Neuronal stem cell (in vitro differentiated cells): ENCODE measurements at regions not wholly inside any gene's neighbourhood (a gene's known extent, or its start where the extent isn't known, plus 50 kb on each side); places are given as distances from the start of the nearest gene placed in this dataset.
"Not testable (repeated sequence)": the region's sequence is repeated elsewhere in the genome, so short reads cannot be mapped to it uniquely, and the experiment has no call there.

Experiments used
- DNase-seq: peaks from one replicate; pipeline ENCODE4 v3.0.0-alpha.2; 2013; ENCODE audit warnings: low spot score
- H2AFZ ChIP-seq: one replicate; pipeline ENCODE4 v1.6.1; 2013; ENCODE audit warnings: mild to moderate bottlenecking, low read length, inconsistent platforms
- H2AK5ac ChIP-seq: 2 replicates; pipeline ENCODE4 v1.6.1; 2013; ENCODE audit warnings: low read depth, mild to moderate bottlenecking, inconsistent platforms, low read length, moderate library complexity, mixed read lengths
- H2BK120ac ChIP-seq: 2 replicates; pipeline ENCODE4 v1.6.1; 2013; ENCODE audit warnings: low read depth, mild to moderate bottlenecking, inconsistent platforms, low read length, moderate library complexity, mixed read lengths
- H2BK12ac ChIP-seq: one replicate; pipeline ENCODE4 v1.6.1; 2013; ENCODE audit warnings: low read length, inconsistent platforms
- H2BK15ac ChIP-seq: 2 replicates; pipeline ENCODE4 v1.6.1; 2013; ENCODE audit warnings: mild to moderate bottlenecking, low read length, inconsistent platforms, mixed read lengths
- H2BK5ac ChIP-seq: one replicate; pipeline ENCODE4 v1.6.1; 2013; ENCODE audit warnings: inconsistent platforms, mild to moderate bottlenecking, low read length, moderate library complexity
- H3K14ac ChIP-seq: one replicate; pipeline ENCODE4 v1.6.1; 2013; ENCODE audit warnings: low read length, inconsistent platforms
- H3K18ac ChIP-seq: 2 replicates; pipeline ENCODE4 v1.6.1; 2013; ENCODE audit warnings: low read length, inconsistent platforms
- H3K23ac ChIP-seq: 2 replicates; pipeline ENCODE4 v1.6.1; 2013; ENCODE audit warnings: low read depth, mild to moderate bottlenecking, mixed read lengths, low read length, inconsistent platforms; ENCODE audit not compliant: poor library complexity
- H3K27ac ChIP-seq: replicated peaks from 3 replicates; pipeline ENCODE4 v1.5.1; 2013; ENCODE audit warnings: low read length, inconsistent platforms
- H3K27me3 ChIP-seq, 3 experiments: 2 replicates each; pipeline ENCODE4 v1.6.1; 2013; ENCODE audit warnings: low read length in 3 of 3, mild to moderate bottlenecking in 2 of 3, inconsistent platforms in 1 of 3, low read depth in 1 of 3, mixed read lengths in 1 of 3, moderate library complexity in 1 of 3; ENCODE audit not compliant: control insufficient read depth in 3 of 3, insufficient read depth in 3 of 3
- H3K36me3 ChIP-seq, 2 donors: replicated peaks in 1 of 2; 2 replicates each; pipeline ENCODE4 v1.6.1; 2013; ENCODE audit warnings: low read length in 2 of 2; ENCODE audit not compliant: control insufficient read depth in 2 of 2, insufficient read depth in 2 of 2
- H3K4ac ChIP-seq: 2 replicates; pipeline ENCODE4 v1.6.1; 2013; ENCODE audit warnings: inconsistent platforms, mild to moderate bottlenecking, low read length, moderate library complexity
- H3K4me1 ChIP-seq, 2 donors: 1 replicate in 1 of 2; 2 replicates in 1 of 2; pipeline ENCODE4 v1.6.1; 2013; ENCODE audit warnings: low read length in 2 of 2, low read depth in 1 of 2; ENCODE audit not compliant: control insufficient read depth in 2 of 2, insufficient read depth in 1 of 2
- H3K4me2 ChIP-seq: one replicate; pipeline ENCODE4 v1.6.1; 2013; ENCODE audit warnings: mild to moderate bottlenecking, low read length, inconsistent platforms; ENCODE audit not compliant: insufficient read depth, poor library complexity, severe bottlenecking
- H3K4me3 ChIP-seq, 2 donors: 2 replicates each; pipeline ENCODE4 v1.5.1; 2013; ENCODE audit warnings: low read length in 2 of 2, mild to moderate bottlenecking in 2 of 2, inconsistent platforms in 1 of 2, moderate library complexity in 1 of 2
- H3K79me1 ChIP-seq: one replicate; pipeline ENCODE4 v1.6.1; 2013; ENCODE audit warnings: low read depth, mild to moderate bottlenecking, inconsistent platforms, low read length, moderate library complexity
- H3K9ac ChIP-seq: one replicate; pipeline ENCODE4 v1.6.1; 2013; ENCODE audit warnings: mild to moderate bottlenecking, low read depth, low read length, inconsistent platforms; ENCODE audit not compliant: poor library complexity
- H3K9me3 ChIP-seq, 2 donors: replicated peaks in 1 of 2; 2 replicates each; pipeline versions ENCODE3 to v1.6.1; 2013; ENCODE audit warnings: low read length in 2 of 2, mild to moderate bottlenecking in 2 of 2, inconsistent platforms in 1 of 2, low read depth in 1 of 2, mixed read lengths in 1 of 2, moderate library complexity in 1 of 2; ENCODE audit not compliant: control insufficient read depth in 2 of 2, insufficient read depth in 1 of 2
- H4K8ac ChIP-seq: one replicate; pipeline ENCODE4 v1.6.1; 2013; ENCODE audit warnings: low read depth, mild to moderate bottlenecking, inconsistent platforms, low read length, moderate library complexity
- H4K91ac ChIP-seq: one replicate; pipeline ENCODE4 v1.6.1; 2013; ENCODE audit warnings: low read length, low read depth, mild to moderate bottlenecking, inconsistent platforms; ENCODE audit not compliant: poor library complexity
- WGBS, 2 donors: extraction: QIAGEN DNeasy Blood & Tissue Kit; methylation state at CpG; one replicate each; pipeline ENCODE4 v1.1.7; 2013; ENCODE audit warnings: missing lambda C conversion rate in 2 of 2, mixed read lengths in 1 of 2; ENCODE audit not compliant: insufficient read length in 2 of 2, insufficient replicate concordance in 1 of 2; ENCODE audit errors: extremely low coverage in 2 of 2; 5-methylcytosine and 5-hydroxymethylcytosine counted together

- DNase-seq = no peak
- Histone ChIP-seq H3K14ac (no peak overlapping the region), H2BK120ac (no peak overlapping the region), H2BK5ac (no peak overlapping the region), H3K36me3 (no peaks in the 10 kb centered on the region), H3K18ac (no peak overlapping the region), H2BK15ac (no peak overlapping the region), H2AFZ (no peak overlapping the region), H3K9ac (no peak overlapping the region), H3K27ac (no peak overlapping the region), H2AK5ac (no peak overlapping the region), H2BK12ac (no peak overlapping the region), H3K4me2 (no peak overlapping the region), H3K23ac (no peak overlapping the region), H4K91ac (no peak overlapping the region), H3K4me3 (no peak overlapping the region), H3K79me1 (no peaks in the 10 kb centered on the region), H3K4ac (no peak overlapping the region), H4K8ac (no peak overlapping the region), H3K9me3 (peaks cover 0 to 4% of the 10 kb centered on the region in 2 donors), H3K27me3 (no peaks in the 10 kb centered on the region), H3K4me1 (peaks cover 3 to 6% of the 10 kb centered on the region in 2 donors)
- no CpG with 5 or more reads among the region's 16 CpGs for WGBS, 2 donors
These were observed 1098.6 kb downstream of the TAF11L14 start for GRCh38 chr5:18732556-18733479.

GRCh38 chr5:18736051-18736398 lies 1101.8 kb downstream of the TAF11L14 start:
- Histone ChIP-seq H2AFZ (peak overlapping the region; percentile 66), H3K4me2 (no peak overlapping the region), H3K79me1 (no peaks in the 10 kb centered on the region), H3K36me3 (no peaks in the 10 kb centered on the region), H3K27me3 (no peaks in the 10 kb centered on the region), H2BK15ac (no peak overlapping the region), H3K23ac (no peak overlapping the region), H2BK12ac (no peak overlapping the region), H3K18ac (no peak overlapping the region), H3K27ac (no peak overlapping the region), H2AK5ac (no peak overlapping the region), H3K4me1 (peaks cover 3 to 6% of the 10 kb centered on the region in 2 donors), H4K8ac (no peak overlapping the region), H2BK120ac (no peak overlapping the region), H4K91ac (no peak overlapping the region), H3K9me3 (peaks cover 0 to 4% of the 10 kb centered on the region in 2 donors), H2BK5ac (no peak overlapping the region), H3K4ac (no peak overlapping the region), H3K14ac (no peak overlapping the region), H3K9ac (no peak overlapping the region), H3K4me3 (no peak overlapping the region)
- WGBS, 2 donors = no CpG with 5 or more reads among the region's 2 CpGs
- DNase-seq = no peak

- H3K14ac ChIP-seq, H2AK5ac ChIP-seq, H3K18ac ChIP-seq, H2BK15ac ChIP-seq, H3K27ac ChIP-seq, H3K4ac ChIP-seq, H3K79me1 ChIP-seq, H2BK12ac ChIP-seq, H3K27me3 ChIP-seq, DNase-seq, H2BK5ac ChIP-seq, H2BK120ac ChIP-seq, H3K9me3 ChIP-seq, H3K9ac ChIP-seq, H3K4me2 ChIP-seq, H3K4me3 ChIP-seq, H3K4me1 ChIP-seq, H4K8ac ChIP-seq, H3K36me3 ChIP-seq, H4K91ac ChIP-seq, H3K23ac ChIP-seq: not testable (repeated sequence)
- H2AFZ ChIP-seq = peak overlapping the region; percentile 74
- no CpG with 5 or more reads among the region's 7 CpGs for WGBS, 2 donors
These were observed 1102.5 kb downstream of the TAF11L14 start for GRCh38 chr5:18736736-18737135.

- Histone ChIP-seq H3K27ac (no peak overlapping the region), H2AK5ac (no peak overlapping the region), H2BK15ac (no peak overlapping the region), H3K36me3 (no peaks in the 10 kb centered on the region), H2AFZ (no peak overlapping the region), H3K18ac (no peak overlapping the region), H3K14ac (no peak overlapping the region), H3K9me3 (no peaks in the 10 kb centered on the region), H3K27me3 (no peaks in the 10 kb centered on the region), H3K4me2 (no peak overlapping the region), H3K4me3 (no peak overlapping the region), H3K79me1 (no peaks in the 10 kb centered on the region), H4K8ac (no peak overlapping the region), H2BK120ac (no peak overlapping the region), H3K4me1 (peaks cover 3 to 6% of the 10 kb centered on the region in 2 donors), H3K9ac (no peak overlapping the region), H2BK5ac (no peak overlapping the region), H3K4ac (no peak overlapping the region), H2BK12ac (no peak overlapping the region), H3K23ac (no peak overlapping the region), H4K91ac (no peak overlapping the region)
- no peak for DNase-seq
These were observed 1106.0 kb downstream of the TAF11L14 start for GRCh38 chr5:18740301-18740700.
